AG09319 (cell line): ENCODE measurements at regions not wholly inside any gene's neighbourhood (a gene's known extent, or its start where the extent isn't known, plus 50 kb on each side); places are given as distances from the start of the nearest gene placed in this dataset.
A peak's percentile ranks its signal among the peaks of the same experiment; 100 is the strongest.

Experiments used
- DNase-seq: peaks from one replicate; pipeline ENCODE4 v3.0.0-alpha.2; 2010; ENCODE audit warnings: low read depth; ENCODE audit errors: extremely low read depth
- TF ChIP-seq, protein P1 (sequence below): IDR thresholded peaks from 2 replicates; pipeline ENCODE4 v1.5.1; 2011; ENCODE audit warnings: low read depth, mild to moderate bottlenecking, inconsistent platforms, low read length, moderate library complexity

DNA sequence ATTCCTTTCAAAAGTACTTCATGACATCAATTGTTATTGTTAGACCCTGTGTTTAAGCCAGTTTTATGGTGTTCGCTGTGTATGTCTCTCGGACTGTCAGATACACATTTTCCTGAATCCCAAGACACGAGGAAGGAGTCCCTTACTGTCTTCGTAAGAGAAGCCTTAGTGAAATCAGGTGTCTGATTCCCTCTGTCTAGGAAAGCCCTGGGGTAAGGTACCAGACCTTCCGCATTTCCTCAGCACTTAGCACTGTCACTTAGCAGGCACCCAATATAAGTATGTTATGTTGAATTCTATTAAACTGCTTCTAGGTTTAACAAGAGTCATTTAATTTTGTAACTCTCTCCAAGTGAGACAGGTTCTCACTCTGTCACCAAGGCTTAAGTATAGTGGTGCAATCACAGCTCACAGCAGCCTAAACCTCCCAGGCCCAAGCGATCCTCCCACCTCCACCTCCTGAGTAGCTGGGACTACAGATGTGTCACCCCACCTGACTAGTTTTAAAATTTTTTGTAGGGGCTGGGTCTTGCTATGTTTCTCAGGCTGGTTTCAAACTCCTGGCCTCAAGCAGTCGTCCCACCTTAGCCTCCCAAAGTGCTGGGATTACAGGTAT is 111.0 kb downstream of the BBS10 start:
- TF ChIP-seq, protein P1, sequence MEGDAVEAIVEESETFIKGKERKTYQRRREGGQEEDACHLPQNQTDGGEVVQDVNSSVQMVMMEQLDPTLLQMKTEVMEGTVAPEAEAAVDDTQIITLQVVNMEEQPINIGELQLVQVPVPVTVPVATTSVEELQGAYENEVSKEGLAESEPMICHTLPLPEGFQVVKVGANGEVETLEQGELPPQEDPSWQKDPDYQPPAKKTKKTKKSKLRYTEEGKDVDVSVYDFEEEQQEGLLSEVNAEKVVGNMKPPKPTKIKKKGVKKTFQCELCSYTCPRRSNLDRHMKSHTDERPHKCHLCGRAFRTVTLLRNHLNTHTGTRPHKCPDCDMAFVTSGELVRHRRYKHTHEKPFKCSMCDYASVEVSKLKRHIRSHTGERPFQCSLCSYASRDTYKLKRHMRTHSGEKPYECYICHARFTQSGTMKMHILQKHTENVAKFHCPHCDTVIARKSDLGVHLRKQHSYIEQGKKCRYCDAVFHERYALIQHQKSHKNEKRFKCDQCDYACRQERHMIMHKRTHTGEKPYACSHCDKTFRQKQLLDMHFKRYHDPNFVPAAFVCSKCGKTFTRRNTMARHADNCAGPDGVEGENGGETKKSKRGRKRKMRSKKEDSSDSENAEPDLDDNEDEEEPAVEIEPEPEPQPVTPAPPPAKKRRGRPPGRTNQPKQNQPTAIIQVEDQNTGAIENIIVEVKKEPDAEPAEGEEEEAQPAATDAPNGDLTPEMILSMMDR: no peak
- DNase-seq: no peak

DNA sequence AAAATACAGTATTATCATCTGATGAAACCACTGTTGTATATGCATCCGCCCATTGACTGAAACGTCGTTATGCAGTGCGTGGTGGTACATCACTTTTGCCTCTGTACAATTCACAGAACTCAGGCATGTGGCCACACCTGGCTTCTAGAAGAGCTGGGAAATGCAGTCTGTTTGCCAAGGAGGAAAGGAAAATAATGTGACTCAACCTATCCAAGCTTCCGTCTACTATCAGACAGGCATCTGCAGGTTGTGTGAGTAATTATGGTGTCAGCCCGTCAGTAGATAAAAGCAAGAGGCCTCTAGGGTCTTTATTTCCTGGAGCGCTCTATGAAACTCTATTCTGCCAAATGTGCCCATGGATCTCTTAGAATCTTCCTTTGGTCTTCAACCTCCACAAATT is 111.6 kb downstream of the BBS10 start:
- TF ChIP-seq, protein P1: no peak
- DNase-seq: no peak

DNA sequence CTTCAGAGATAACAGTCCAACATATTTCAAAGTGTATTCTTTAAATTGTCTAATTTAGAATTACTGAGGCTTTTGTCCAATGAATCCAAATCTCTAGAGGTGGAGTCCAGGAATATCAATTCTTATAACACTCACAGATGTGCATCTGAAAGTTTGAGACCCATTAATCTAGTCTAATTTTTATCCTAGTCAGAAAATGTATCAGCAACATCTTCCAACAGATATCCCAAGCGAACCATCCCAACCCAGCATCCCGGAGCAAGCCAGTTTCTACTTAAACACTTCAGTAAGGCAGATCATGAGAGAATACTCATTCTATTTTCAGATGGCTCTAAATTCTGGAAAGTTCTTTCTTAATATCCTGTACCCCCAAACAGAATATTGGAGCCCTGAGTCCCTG is 113.5 kb downstream of the BBS10 start:
- DNase-seq: no peak

DNA sequence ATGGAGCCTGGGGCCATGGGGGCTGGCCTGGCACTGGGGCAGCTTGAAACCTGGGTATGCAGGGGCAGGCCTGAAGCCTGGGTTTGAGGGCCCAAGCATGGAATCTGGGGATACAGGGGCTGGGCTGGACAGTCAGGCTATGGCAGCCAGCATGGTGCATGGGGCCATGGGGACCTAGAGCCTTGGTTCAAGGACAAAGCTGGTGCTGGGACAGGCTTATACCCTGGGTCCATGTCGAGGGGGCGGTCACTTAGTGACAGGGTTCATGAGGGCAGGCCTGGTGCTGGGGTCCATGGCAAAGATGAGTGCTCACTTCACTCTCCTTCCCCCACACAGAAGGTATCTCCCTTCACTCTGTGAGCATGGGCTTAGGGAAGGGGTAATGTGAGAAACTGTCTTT is 116.2 kb downstream of the BBS10 start:
- TF ChIP-seq, protein P1: no peak
- no peak for DNase-seq

More for the DNA sequence above, 113.5 kb downstream of the BBS10 start:
- TF ChIP-seq, protein P1: no peak

DNA sequence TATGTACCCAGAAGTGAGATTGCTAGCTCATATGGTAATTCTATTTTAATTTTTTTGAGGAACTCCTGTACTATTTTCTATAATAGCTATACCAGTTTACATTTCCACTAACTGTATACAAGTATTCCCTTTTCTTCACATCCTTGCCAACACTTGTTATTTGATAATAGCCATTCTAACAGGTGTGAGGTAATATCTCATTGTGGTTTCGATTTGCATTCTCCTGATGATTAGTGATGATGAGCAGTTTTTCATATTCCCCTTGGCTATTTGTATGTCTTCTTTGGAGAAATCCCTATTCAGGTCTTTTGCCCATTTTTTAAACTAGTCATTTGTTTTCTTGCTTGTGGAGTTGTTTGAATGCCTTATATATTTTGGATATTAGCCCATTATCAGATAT is 121.3 kb downstream of the BBS10 start:
- DNase-seq: no peak
- TF ChIP-seq, protein P1: no peak

DNA sequence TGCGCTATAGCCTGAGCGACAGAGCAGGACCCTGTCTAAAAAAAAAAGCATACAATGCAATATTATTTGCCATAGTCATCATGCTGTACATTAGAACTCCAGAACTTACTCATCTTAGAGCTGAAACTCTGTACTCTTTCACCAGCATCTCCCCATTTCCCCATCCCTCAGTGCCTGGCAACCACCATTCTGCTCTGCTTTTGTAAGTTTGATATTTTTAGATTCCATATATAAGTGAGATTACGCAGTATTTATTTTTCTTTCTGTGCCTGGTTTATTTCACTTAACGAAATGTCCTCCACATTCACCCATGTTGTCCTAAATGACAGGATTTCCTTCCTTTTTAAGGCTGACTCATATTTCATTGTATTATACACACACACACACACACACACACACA is 121.8 kb downstream of the BBS10 start:
- TF ChIP-seq, protein P1: no peak
- DNase-seq: peak; percentile 10

DNA sequence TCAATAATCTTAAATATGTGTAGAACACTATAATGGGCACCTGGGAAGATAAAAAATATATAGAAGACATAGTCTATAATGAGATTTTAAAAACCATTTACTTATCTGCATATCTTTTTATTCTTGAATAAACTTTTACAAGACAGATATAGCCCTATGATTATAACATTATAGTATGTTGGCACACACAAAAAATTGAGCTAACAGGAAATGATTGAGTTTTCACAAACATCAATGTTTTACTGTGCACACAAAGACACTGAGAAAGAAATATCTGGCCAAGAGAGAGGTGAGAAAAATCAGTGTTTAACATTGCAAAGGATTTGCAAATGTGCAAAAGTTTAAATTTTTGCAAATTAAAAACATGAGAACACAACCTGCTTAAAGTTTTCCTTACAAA is 124.3 kb downstream of the BBS10 start:
- TF ChIP-seq, protein P1: no peak

More for the DNA sequence above, 124.3 kb downstream of the BBS10 start:
- DNase-seq: no peak
